ENCODE measurements at regions not wholly inside any gene's neighbourhood (a gene's known extent, or its start where the extent isn't known, plus 50 kb on each side); places are given as distances from the start of the nearest gene placed in this dataset.

GRCh38 chr9:3768712-3769457 lies 243.1 kb upstream of the RFX3 start:
- Histone ChIP-seq H3K4me3 (no peak overlapping the region), H3K4me2 (no peak overlapping the region), H3K27ac (peak overlapping the region in 1 of 2 experiments; percentile 16; a peak in 2 of 6 replicates), H3K4me1 (no peaks in the 10 kb centered on the region), H3K9me3 (no peaks in the 10 kb centered on the region)
- no peak for FAIRE-seq
- DNase-seq (ENCODE audit: low read depth in 1 of 2, low spot score in 1 of 2): no peak
- CTCF ChIA-PET: interaction anchor here (1.1 kb wide), 1 partner anchor 16 kb away, joined by 3 read pairs; no protein-coding TSS in a partner anchor
- TF ChIP-seq ZFP36 (IDR thresholded peaks at IDR 0.05; ENCODE audit: borderline replicate concordance, partially characterized antibody) (no peak), CBX8 (IDR thresholded peaks at IDR 0.05) (no peak), HOXB13 (CRISPR knock-in tag; IDR thresholded peaks at IDR 0.05; ENCODE audit: low read depth) (no peak), BCL3 (IDR thresholded peaks at IDR 0.05) (no peak), NR3C1 (IDR thresholded peaks at IDR 0.05) (no peak), ESRRA (IDR thresholded peaks at IDR 0.05; ENCODE audit: borderline replicate concordance, low read length) (no peak), TP53 (CRISPR knock-in tag; IDR thresholded peaks at IDR 0.05) (no peak), FOSB (CRISPR knock-in tag; IDR thresholded peaks at IDR 0.05) (no peak), JUN (IDR thresholded peaks at IDR 0.05) (no peak), CHD4 (IDR thresholded peaks at IDR 0.05; ENCODE audit: borderline replicate concordance) (no peak), CHD2 (IDR thresholded peaks at IDR 0.05; ENCODE audit: low read length, partially characterized antibody) (no peak)
- no peak for ATAC-seq
- 89% methylated on average over 5 of the region's 5 CpGs for WGBS (ENCODE audit: missing lambda C conversion rate)
- POLR2A ChIA-PET: no interaction called here

GRCh38 chr9:3768286-3768685 lies 242.5 kb upstream of the RFX3 start:
- peak; percentile 23 for FAIRE-seq
- Histone ChIP-seq H3K4me2 (no peak overlapping the region), H3K4me3 (no peak overlapping the region), H3K4me1 (no peaks in the 10 kb centered on the region), H3K9me3 (no peaks in the 10 kb centered on the region), H3K27ac (no peak overlapping the region)
- no peak for TF ChIP-seq POLR2A (IDR thresholded peaks at IDR 0.05; ENCODE audit: low read length)
- no peak for TF ChIP-seq FOXS1 (CRISPR knock-in tag; IDR thresholded peaks at IDR 0.05)
- TF ChIP-seq HOXB13 (CRISPR knock-in tag; IDR thresholded peaks at IDR 0.05; ENCODE audit: low read depth): no peak
- no peak for TF ChIP-seq KDM5A (IDR thresholded peaks at IDR 0.05)
- no peak for TF ChIP-seq TFCP2L1 (CRISPR knock-in tag; IDR thresholded peaks at IDR 0.05)
- TF ChIP-seq HMGXB4 (CRISPR knock-in tag; IDR thresholded peaks at IDR 0.05; ENCODE audit: borderline replicate concordance): no peak
- TF ChIP-seq EHF (CRISPR knock-in tag; IDR thresholded peaks at IDR 0.05): no peak
- no peak for TF ChIP-seq MAX (IDR thresholded peaks at IDR 0.05)
- TF ChIP-seq ZFP36 (IDR thresholded peaks at IDR 0.05; ENCODE audit: borderline replicate concordance, partially characterized antibody): no peak
- TF ChIP-seq CEBPB (IDR thresholded peaks at IDR 0.05): no peak
- TF ChIP-seq CTCF (IDR thresholded peaks at IDR 0.05): no peak
- ChIA-PET CTCF (no interaction called here), POLR2A (no interaction called here)
- WGBS (ENCODE audit: missing lambda C conversion rate): 73% methylated on average over 5 of the region's 5 CpGs
- DNase-seq (ENCODE audit: low read depth in 1 of 2, low spot score in 1 of 2): no peak
- ATAC-seq: no peak
